CD4-positive, alpha-beta T cell (primary cell): ENCODE measurements at regions not wholly inside any gene's neighbourhood (a gene's known extent, or its start where the extent isn't known, plus 50 kb on each side); places are given as distances from the start of the nearest gene placed in this dataset.

Source experiments
- ATAC-seq: fragments of 200-7000 bp; cut with Tn5 transposase; one replicate; pipeline ENCODE4 v1.10.0; 2022; ENCODE audit warnings: mild to moderate bottlenecking; ENCODE audit not compliant: poor library complexity
- CTCF ChIA-PET: fragments of 350-600 bp; sonication (Branson Sonifier 250); formaldehyde crosslinking; loops from one replicate; lab custom pipeline; 2021; ENCODE audit warnings: antibody characterized with exemption, inconsistent platforms; lab: Charles Lee
- POLR2A ChIA-PET: fragments of 350-600 bp; sonication (Branson Sonifier 250); formaldehyde crosslinking; loops from one replicate; lab custom pipeline; 2021; ENCODE audit warnings: antibody characterized with exemption, inconsistent platforms; lab: Charles Lee
- DNase-seq, 14 experiments: peaks; one replicate each; pipeline ENCODE4 v3.0.0-alpha.2; 2013 to 2020; ENCODE audit warnings: mixed read lengths in 2 of 14
- H3K27ac ChIP-seq, 2 donors: one replicate each; pipeline versions ENCODE4 v1.5.1 to v1.7.0; 2013; ENCODE audit warnings: low read length in 2 of 2, low read depth in 1 of 2, mild to moderate bottlenecking in 1 of 2
- H3K27me3 ChIP-seq, 2 experiments: 1 replicate in 1 of 2; 2 replicates in 1 of 2; pipeline versions ENCODE4 v1.6.1 to v1.7.0; 2013; ENCODE audit warnings: low read length in 2 of 2, control low read depth in 1 of 2, mild to moderate bottlenecking in 1 of 2, moderate library complexity in 1 of 2; ENCODE audit not compliant: insufficient read depth in 2 of 2, control insufficient read depth in 1 of 2
- H3K36me3 ChIP-seq: one replicate; pipeline ENCODE4 v1.6.1; 2013; ENCODE audit warnings: low read length, control low read depth; ENCODE audit not compliant: insufficient read depth
- H3K4me1 ChIP-seq: one replicate; pipeline ENCODE4 v1.6.1; 2013; ENCODE audit warnings: low read length, control low read depth; ENCODE audit not compliant: insufficient read depth
- H3K4me3 ChIP-seq: one replicate; pipeline ENCODE4 v1.5.1; 2013; ENCODE audit warnings: mild to moderate bottlenecking, low read length, moderate library complexity
- H3K9me3 ChIP-seq, 2 experiments: 1 replicate in 1 of 2; 2 replicates in 1 of 2; pipeline versions ENCODE4 v1.6.1 to v1.7.0; 2013; ENCODE audit warnings: low read length in 2 of 2, mild to moderate bottlenecking in 2 of 2, control low read depth in 1 of 2, moderate library complexity in 1 of 2; ENCODE audit not compliant: control insufficient read depth in 1 of 2, insufficient read depth in 1 of 2
- H3K27ac Mint-ChIP-seq: one replicate; pipeline ENCODE4 v1.8.0; 2020; ENCODE audit warnings: mixed read lengths
- H3K27me3 Mint-ChIP-seq: one replicate; pipeline ENCODE4 v1.8.0; 2021; ENCODE audit warnings: mixed read lengths
- H3K36me3 Mint-ChIP-seq: one replicate; pipeline ENCODE4 v1.8.0; 2021; ENCODE audit warnings: low read depth, mixed read lengths
- H3K4me1 Mint-ChIP-seq: one replicate; pipeline ENCODE4 v1.8.0; 2021; ENCODE audit warnings: low read depth, mixed read lengths
- H3K4me3 Mint-ChIP-seq: one replicate; pipeline ENCODE4 v1.8.0; 2020; ENCODE audit warnings: mild to moderate bottlenecking, mixed read lengths
- H3K9me3 Mint-ChIP-seq: one replicate; pipeline ENCODE4 v1.8.0; 2020; ENCODE audit warnings: mixed read lengths
- intact Hi-C, 2 experiments: fragments of 100-400 bp; cut with DNase I in 1 of 2; cut with micrococcal nuclease in 1 of 2; formaldehyde crosslinking; loops; one replicate each; pipeline versions ENCODE4 v1.15.1 to v1.9.0; 2023 to 2025; cut with DNase I, micrococcal nuclease
- TF ChIP-seq, protein P1 (sequence below): fragments of 200-600 bp; IDR thresholded peaks from one replicate; pipeline ENCODE4 v1.8.0; 2022; ENCODE audit warnings: antibody characterized with exemption, mild to moderate bottlenecking

DNA sequence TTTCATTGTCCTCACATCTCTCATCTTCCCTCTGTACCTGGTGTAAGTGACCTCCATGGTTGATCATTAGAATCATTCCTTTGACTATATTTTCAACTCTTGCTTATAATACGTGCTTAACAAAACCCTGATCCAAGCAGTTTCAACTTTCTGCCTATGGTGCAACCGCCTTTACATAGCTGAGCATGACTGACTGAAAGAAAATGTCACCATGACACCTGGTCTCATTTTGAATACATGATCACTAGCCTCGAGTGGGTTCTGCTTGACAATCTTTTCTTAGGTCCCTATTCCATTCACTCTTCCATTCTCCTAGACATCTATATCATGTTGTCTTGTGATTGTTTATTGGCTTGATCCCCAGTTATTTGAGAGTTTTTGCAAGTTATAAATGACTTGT lies 78.9 kb upstream of the STAM2 start:
- no peak overlapping the region for H3K4me3 ChIP-seq
- Mint-ChIP-seq H3K9me3 (no peaks in the 10 kb centered on the region), H3K4me3 (no peak overlapping the region), H3K36me3 (no peaks in the 10 kb centered on the region), H3K27ac (no peak overlapping the region), H3K27me3 (peaks cover 5% of the 10 kb centered on the region), H3K4me1 (no peaks in the 10 kb centered on the region)
- CTCF ChIA-PET: no interaction called here
- no peaks in the 10 kb centered on the region for H3K27me3 ChIP-seq
- POLR2A ChIA-PET: no interaction called here
- intact Hi-C loops: no loop called here
- no peak for DNase-seq
- peaks cover 0 to 3% of the 10 kb centered on the region in 2 experiments for H3K9me3 ChIP-seq
- TF ChIP-seq, protein P1, sequence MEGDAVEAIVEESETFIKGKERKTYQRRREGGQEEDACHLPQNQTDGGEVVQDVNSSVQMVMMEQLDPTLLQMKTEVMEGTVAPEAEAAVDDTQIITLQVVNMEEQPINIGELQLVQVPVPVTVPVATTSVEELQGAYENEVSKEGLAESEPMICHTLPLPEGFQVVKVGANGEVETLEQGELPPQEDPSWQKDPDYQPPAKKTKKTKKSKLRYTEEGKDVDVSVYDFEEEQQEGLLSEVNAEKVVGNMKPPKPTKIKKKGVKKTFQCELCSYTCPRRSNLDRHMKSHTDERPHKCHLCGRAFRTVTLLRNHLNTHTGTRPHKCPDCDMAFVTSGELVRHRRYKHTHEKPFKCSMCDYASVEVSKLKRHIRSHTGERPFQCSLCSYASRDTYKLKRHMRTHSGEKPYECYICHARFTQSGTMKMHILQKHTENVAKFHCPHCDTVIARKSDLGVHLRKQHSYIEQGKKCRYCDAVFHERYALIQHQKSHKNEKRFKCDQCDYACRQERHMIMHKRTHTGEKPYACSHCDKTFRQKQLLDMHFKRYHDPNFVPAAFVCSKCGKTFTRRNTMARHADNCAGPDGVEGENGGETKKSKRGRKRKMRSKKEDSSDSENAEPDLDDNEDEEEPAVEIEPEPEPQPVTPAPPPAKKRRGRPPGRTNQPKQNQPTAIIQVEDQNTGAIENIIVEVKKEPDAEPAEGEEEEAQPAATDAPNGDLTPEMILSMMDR: no peak
- H3K27ac ChIP-seq: no peak overlapping the region
- no peak for ATAC-seq
- no peaks in the 10 kb centered on the region for H3K4me1 ChIP-seq
- H3K36me3 ChIP-seq: no peaks in the 10 kb centered on the region

DNA sequence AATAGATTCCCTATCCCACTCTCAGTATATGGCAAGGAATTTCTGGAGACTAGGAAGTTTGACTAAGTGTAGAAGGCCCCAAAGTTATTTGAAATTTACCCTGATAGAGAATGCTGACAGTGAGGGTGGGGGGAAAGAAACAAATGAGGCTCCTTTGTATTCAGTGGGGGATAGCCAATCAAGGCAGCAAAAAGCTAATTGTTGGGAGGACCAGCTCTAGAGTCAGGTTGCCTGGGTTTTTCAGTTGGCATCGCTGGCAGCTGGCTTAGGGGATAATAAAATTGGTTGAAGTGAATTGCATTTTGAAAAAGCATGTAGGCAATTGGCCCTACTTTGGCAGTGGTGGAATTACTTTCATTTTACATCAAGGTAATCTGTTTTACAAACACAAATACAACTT lies 79.4 kb upstream of the STAM2 start:
- Histone ChIP-seq H3K27ac (no peak overlapping the region), H3K36me3 (no peaks in the 10 kb centered on the region), H3K4me3 (no peak overlapping the region), H3K9me3 (peaks cover 0 to 3% of the 10 kb centered on the region in 2 experiments), H3K4me1 (no peaks in the 10 kb centered on the region), H3K27me3 (no peaks in the 10 kb centered on the region)
- Mint-ChIP-seq H3K4me1 (no peaks in the 10 kb centered on the region), H3K27me3 (peaks cover 8% of the 10 kb centered on the region), H3K9me3 (no peaks in the 10 kb centered on the region), H3K27ac (no peak overlapping the region), H3K36me3 (no peaks in the 10 kb centered on the region), H3K4me3 (no peak overlapping the region)
- TF ChIP-seq, protein P1: no peak
- ATAC-seq (no peak), DNase-seq (no peak)
- ChIA-PET POLR2A (no interaction called here), CTCF (no interaction called here)
- intact Hi-C loops: no loop called here

DNA sequence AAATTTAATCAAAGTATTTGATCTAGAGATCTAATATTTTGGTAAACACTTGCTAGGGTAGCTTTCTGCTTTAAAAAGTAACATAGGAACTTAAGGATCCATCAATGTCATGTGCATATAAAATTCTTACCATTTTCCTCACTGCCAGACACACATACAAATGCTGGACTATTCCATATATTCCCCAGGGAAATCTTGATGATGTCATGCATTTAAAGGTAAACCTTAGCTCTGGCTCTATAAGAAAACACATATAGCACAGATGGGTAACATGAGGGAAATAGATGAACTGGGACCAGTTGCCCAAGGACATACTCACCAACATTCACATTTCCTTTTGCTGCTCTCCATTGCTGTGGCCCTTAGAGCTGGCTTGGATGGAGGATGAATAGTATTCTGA lies 79.1 kb upstream of the FMNL2 start:
- Mint-ChIP-seq H3K27me3 (peaks cover 12% of the 10 kb centered on the region), H3K27ac (no peak overlapping the region), H3K36me3 (no peaks in the 10 kb centered on the region), H3K4me1 (no peaks in the 10 kb centered on the region), H3K4me3 (no peak overlapping the region), H3K9me3 (peaks cover 3% of the 10 kb centered on the region)
- ATAC-seq (no peak), DNase-seq (no peak)
- intact Hi-C loops: no loop called here
- no peak overlapping the region for H3K4me3 ChIP-seq
- no peaks in the 10 kb centered on the region for H3K4me1 ChIP-seq
- H3K9me3 ChIP-seq: no peaks in the 10 kb centered on the region
- ChIA-PET POLR2A (no interaction called here), CTCF (no interaction called here)
- H3K27me3 ChIP-seq: no peaks in the 10 kb centered on the region
- H3K36me3 ChIP-seq: no peaks in the 10 kb centered on the region
- no peak overlapping the region for H3K27ac ChIP-seq
- TF ChIP-seq, protein P1: no peak
